Ecto neural progenitor cell (in vitro differentiated cells): ENCODE measurements at regions not wholly inside any gene's neighbourhood (a gene's known extent, or its start where the extent isn't known, plus 50 kb on each side); places are given as distances from the start of the nearest gene placed in this dataset.
"Not testable (repeated sequence)": the region's sequence is repeated elsewhere in the genome, so short reads cannot be mapped to it uniquely, and the experiment has no call there.

Experiments
- DNase-seq: peaks from one replicate; pipeline ENCODE4 v3.0.0-alpha.2; 2018; ENCODE audit warnings: low spot score

GRCh38 chr14:21894898-21895194 is 221.2 kb upstream of the OR4E1 start:
- not testable (repeated sequence) for DNase-seq

GRCh38 chr14:21894003-21894897 is 220.6 kb upstream of the OR4E1 start:
- DNase-seq = peak; percentile 49

DNA sequence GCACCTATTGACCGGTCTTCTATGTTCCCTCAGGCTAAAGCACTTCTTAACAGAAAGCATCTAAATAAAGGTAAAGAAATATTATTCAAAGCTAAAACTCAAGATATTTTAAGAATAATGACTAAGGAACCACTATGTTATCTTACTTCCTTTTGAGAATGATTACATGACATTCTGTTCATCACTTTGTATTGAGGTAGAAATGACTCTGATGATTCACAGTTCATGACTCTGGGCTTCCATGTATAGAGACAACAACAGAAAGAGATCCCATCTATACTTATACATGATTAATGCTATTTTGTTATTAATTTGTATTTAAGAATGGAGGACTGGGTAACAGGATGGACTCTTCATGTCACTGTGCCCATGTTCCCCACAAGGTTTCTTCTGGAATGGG is 218.3 kb upstream of the OR4E1 start:
- no peak for DNase-seq

DNA sequence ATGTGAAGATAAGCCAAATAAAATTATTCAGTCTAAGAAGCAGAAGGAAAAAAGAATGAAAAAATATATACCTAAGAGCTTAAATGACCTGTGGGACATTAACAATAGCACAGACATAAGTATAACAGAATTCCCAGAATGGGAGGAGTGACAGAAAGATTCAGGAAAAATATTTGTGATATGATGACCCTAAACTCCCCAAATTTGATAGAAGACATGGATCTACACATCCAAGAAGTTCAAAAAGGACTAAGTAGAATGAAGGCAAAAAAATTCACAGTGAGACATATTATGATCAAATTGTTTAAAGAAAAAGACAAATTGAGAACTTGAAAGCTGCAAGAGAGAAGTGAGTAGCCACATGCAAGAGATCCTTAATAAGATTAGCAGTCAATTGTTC is 211.4 kb upstream of the OR4E1 start:
- no peak for DNase-seq

DNA sequence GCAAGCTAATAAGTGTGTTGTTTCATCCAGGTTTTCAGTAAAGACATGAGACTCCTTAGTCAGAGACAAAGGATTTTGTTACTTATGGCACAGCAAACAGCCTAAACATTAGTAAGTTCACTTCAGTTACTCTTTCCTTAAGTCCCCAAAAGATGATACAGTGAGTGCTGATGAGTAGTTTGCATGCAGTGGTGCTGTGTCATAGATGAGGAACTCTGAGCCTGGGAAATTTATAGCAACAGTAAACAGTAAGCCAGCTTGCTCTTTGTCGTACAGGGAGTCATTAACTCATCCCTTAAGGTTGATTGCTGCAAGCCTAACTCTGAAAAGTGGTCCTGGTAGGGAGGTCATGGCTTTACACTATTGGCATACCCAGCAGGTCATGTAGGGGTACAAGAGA is 208.6 kb upstream of the OR4E1 start:
- no peak for DNase-seq

DNA sequence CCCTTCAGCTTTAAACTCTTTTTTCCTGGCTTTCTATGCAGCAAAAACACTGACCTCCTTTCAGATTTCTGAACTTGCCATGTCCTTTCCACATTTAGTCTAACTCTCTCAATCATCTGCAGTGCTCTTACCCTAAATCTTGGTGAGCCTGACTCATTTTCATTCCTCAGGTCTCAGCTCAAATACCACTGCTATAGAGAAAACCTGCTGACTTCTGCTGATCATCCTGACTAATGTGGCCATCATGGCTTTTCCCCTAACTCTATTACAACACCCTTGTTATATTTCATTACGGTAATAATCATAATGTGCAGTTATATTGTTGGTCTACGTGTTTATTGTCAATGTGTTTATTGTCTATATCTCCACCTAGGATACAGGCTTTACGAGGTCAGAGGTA is 207.3 kb upstream of the OR4E1 start:
- DNase-seq = no peak

GRCh38 chr14:21875791-21876190 is 202.2 kb upstream of the OR4E1 start:
- DNase-seq = no peak

GRCh38 chr14:21874946-21875345 is 201.3 kb upstream of the OR4E1 start:
- DNase-seq = no peak

- DNase-seq = no peak
Observed at GRCh38 chr14:21874167-21874566, 200.5 kb upstream of the OR4E1 start.

GRCh38 chr14:21868442-21869046 is 194.9 kb upstream of the OR4E1 start:
- peak; percentile 67 for DNase-seq

DNA sequence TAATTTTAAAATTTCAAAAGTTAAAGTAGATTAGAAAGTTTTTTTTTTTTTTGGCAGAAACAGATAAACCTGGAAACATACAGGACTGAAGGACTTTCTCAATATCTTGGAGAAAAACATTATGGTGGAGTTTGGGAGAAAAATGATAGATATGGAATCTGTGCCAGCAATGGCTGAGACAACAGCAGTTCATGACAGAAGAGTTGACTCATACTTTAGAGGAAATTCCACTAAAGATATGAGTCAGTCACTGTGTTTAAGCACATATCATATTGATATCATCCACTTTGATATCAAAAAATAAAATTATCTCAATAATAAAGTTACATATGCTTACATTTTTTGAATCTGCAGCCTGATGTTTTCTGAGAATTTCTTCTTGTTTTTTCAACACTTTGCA is 193.9 kb upstream of the OR4E1 start:
- DNase-seq = no peak

DNA sequence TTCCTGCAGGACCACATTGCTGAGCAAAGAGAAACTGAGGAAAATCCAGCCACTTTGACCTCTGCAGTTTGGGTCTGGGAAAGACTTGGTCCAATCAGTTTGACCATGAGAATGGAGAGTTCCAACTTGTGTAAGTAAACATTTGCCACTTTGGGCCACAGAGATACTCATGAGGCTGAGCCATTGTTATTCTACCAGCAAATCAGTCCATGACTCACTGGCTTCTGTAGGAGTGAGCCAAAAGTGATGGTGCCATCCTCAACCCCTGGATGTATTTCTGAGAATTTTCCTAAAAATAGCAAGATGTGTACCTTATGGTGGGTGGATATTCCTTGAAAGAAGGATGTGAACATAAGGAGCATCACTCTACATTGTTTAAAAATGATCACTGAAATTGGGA is 192.9 kb upstream of the OR4E1 start:
- DNase-seq = no peak

GRCh38 chr14:21863289-21863688 is 189.7 kb upstream of the OR4E1 start:
- no peak for DNase-seq

DNA sequence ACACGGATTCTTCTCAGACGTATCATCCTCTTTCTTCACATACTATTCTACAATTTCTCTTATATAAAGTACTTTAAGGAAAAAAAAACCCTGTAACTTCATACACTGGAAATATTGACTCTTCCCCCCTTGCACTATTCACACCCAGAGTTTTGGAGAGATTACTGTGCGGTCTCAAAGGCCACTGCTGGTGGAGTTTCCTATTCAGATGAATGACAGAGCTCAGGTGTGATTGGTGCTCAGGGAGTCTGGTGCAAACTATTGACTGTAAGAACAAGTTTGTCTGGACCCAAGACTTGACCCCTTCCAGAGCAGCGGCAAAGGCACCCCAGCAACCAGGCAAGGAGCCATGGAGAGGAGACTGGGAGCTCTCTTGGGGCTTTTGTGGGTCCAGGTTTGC is 187.5 kb upstream of the OR4E1 start:
- DNase-seq = no peak

DNA sequence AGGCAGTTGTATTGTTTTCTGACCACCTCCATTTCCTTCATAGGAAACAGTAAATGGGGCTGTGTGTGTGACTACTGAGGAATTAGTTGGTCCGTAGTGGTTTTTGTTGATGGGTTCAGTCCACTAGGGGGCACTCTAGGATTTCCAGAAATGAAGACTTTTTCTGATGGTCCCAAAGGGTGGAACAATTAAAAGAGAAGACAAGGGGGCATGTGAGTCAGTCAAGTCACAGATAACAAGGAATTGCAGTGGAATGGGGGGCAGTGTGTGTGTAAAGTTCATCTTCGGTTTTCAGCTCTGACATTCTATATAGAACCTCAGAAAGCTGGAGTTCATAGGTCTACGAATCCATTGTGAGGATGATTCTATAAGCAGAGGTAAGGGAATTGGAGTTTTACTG is 186.6 kb upstream of the OR4E1 start:
- no peak for DNase-seq

GRCh38 chr14:21852775-21853174 is 179.2 kb upstream of the OR4E1 start:
- no peak for DNase-seq

DNA sequence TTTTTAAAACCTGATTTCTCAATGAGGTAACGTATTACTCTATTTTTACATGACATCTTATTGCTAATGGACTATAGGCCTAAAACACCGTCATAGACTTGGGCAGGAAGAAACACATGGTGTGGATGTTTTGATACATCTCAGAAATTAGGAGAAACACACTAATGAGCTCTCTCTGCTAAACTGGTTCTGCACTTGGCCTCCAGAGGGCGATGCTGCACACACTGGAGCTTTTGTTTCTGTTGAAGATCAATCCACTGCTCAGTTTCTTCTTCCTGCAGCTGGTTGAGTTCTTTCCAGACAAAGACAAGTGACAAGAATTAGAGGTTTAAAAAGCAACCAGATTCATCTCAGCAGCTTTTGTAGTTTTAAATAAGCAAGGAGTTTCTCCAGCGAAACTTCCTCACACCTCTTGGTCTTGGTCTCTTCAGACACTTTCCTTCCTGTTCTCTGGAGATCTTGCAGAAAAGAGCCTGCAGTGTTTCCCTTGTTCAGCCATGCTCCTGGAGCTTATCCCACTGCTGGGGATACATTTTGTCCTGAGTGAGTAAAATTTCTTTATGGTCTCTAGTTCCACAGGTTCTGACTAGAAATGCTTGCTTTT is 178.5 kb upstream of the OR4E1 start:
- peak; percentile 72 for DNase-seq

- DNase-seq = not testable (repeated sequence)
Observed at GRCh38 chr14:21846902-21847301, 173.3 kb upstream of the OR4E1 start.

DNA sequence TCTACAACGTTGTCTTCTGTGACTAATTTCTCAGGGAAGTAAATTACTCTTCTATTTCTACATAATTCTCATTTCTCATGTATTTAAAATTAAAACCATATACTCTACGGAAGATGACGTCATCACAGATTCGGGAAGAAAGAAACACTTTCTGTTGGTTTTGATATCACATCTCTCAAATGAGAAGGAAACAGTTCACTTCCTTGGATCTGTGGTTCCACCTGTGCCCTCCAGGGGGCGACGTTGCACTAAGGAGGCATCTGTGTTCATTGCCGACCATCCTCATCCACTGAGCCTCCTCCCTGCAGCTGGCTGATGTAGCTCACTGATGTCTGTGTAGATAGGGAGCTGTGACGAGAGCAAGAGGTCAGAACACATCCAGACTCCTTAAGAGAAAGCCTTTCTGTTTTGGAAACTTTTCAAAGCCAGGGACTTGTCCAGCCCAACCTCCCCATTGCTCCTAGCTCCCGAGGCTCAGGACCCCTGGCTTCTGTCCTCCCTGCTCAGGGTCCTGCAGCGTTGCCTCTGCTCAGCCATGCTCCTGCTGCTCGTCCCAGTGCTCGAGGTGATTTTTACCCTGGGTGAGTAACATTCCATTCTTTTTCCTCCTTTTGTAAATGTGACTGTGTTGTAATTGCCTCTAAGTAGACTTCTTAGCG is 172.7 kb upstream of the OR4E1 start:
- DNase-seq = peak; percentile 65

DNA sequence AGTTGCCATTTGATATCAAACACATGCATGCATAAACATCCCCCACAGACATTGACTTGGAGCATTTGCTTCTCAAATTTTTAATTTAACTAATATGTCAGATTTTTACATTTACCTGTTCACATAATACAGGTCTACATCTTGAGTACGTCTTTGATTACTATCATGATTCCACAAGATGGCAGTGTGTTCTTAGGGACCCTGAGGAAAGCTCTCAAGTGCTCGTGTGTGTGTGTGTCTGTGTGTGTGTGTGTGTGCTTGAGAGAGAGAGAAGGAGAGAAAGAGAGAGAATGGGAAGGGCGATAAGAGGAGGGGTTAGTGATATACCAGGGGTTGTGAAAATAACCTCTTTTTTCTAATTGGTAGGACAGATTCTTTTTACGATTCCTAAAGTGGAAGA is 167.1 kb upstream of the OR4E1 start:
- DNase-seq = no peak

DNA sequence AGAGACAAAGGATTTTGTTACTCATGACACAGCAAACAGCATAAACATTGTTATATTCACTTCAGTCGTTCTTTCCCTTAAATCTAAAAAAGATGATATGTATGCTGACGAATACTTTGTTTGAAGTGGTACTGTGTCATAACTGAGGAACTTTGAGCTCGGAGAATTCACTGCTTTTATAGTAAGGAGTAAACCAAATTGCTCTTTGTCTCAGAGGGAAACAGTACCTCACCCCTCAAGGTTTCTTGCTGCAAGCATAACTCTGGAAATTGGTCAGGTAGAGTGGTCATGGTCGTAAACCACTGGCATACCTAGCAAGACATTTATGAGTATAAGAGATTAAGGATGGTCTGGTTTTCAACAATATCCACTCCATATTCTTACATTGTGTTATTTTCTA is 160.2 kb upstream of the OR4E1 start:
- DNase-seq = no peak

DNA sequence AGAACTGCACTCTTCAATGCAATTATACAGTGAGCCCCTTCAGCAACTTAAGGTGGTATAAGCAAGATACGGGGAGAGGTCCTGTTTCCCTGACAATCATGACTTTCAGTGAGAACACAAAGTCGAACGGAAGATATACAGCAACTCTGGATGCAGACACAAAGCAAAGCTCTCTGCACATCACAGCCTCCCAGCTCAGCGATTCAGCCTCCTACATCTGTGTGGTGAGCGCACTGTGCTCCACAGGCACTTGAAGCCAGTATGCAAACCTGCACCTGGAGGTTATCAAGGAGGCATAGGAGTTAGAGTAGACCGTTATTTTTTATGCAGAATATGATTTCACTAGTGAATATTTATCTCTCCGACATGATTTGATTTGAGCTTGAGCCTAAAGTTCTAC is 152.2 kb upstream of the OR4E1 start:
- no peak for DNase-seq

- DNase-seq = no peak
Observed at GRCh38 chr14:21825149-21825743, 151.6 kb upstream of the OR4E1 start.
